HG02981 (cell line): ENCODE measurements at regions not wholly inside any gene's neighbourhood (a gene's known extent, or its start where the extent isn't known, plus 50 kb on each side); places are given as distances from the start of the nearest gene placed in this dataset.

ENCODE experiments used
- ATAC-seq: cut with Tn5 transposase; IDR thresholded peaks from one replicate; pipeline ENCODE4 v1.9.1; 2021; ENCODE audit warnings: mild to moderate bottlenecking, moderate library complexity; ENCODE audit not compliant: unreplicated experiment

- ATAC-seq = no peak
Measured at GRCh38 chr4:181582595-181582994, 660.6 kb upstream of the TENM3 start.

DNA sequence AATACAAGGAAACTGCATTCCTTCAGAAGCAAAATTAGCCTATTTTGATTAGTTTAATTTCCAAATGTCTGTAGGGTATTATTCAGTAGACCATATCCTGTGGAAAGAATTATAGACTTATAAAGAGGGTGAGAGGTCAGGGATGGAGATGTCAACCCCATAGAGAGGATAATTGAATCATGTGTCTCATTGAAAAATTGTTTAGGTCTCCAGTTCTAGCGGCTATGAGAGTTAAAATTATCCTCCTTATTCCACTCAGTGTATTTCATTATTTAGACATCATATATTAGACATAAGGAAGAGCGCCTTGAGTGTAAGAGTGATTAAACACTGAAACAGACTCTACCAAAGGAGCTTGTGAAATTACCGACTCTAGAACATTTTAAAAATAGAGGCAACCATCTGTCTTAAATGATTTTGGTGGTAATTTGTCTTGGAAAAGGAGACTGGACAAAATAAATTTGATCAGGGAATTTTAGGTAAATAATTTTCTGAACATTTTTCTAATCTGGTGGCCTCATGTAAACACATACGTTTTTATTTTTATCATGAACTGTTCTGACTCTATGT is 654.4 kb upstream of the TENM3 start:
- no peak for ATAC-seq

DNA sequence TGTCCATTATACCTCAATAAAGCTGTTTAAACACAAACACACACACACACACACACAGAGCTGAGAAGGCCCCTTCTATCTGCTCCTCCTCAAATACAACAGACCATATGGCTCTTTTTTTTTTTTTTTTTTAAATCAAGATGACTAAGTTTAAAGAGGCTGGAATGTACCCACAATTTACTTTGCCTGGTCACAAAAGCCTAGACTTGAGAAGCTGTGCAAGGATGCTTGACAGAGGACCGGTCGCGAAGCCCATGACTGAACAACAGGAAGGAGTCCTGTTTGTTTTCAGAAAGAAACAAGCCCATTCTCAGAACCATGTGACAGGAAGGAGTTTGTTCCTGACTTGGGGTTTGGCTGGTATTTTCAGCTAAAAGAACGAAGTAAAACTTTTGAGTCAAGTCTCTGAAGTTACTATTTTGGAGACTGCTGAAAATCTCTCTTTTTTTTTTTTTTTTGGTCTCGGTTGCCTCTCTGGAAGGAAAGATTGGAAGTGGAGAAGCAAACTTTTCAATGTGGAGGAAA is 650.9 kb upstream of the TENM3 start:
- ATAC-seq = no peak

GRCh38 chr4:181593703-181594102 is 649.5 kb upstream of the TENM3 start:
- ATAC-seq = no peak

GRCh38 chr4:181594188-181594587 is 649.0 kb upstream of the TENM3 start:
- no peak for ATAC-seq

GRCh38 chr4:181595716-181596115 is 647.5 kb upstream of the TENM3 start:
- no peak for ATAC-seq

- no peak for ATAC-seq
Measured at GRCh38 chr4:181597766-181598165, 645.4 kb upstream of the TENM3 start.

GRCh38 chr4:181599134-181599533 is 644.1 kb upstream of the TENM3 start:
- ATAC-seq = no peak

GRCh38 chr4:181601103-181601502 is 642.1 kb upstream of the TENM3 start:
- no peak for ATAC-seq

GRCh38 chr4:181604546-181604945 is 638.7 kb upstream of the TENM3 start:
- no peak for ATAC-seq

- no peak for ATAC-seq
Measured at GRCh38 chr4:181606300-181606699, 636.9 kb upstream of the TENM3 start.

GRCh38 chr4:181608181-181608580 is 635.0 kb upstream of the TENM3 start:
- no peak for ATAC-seq

GRCh38 chr4:181611033-181611711 is 632.0 kb upstream of the TENM3 start:
- no peak for ATAC-seq

DNA sequence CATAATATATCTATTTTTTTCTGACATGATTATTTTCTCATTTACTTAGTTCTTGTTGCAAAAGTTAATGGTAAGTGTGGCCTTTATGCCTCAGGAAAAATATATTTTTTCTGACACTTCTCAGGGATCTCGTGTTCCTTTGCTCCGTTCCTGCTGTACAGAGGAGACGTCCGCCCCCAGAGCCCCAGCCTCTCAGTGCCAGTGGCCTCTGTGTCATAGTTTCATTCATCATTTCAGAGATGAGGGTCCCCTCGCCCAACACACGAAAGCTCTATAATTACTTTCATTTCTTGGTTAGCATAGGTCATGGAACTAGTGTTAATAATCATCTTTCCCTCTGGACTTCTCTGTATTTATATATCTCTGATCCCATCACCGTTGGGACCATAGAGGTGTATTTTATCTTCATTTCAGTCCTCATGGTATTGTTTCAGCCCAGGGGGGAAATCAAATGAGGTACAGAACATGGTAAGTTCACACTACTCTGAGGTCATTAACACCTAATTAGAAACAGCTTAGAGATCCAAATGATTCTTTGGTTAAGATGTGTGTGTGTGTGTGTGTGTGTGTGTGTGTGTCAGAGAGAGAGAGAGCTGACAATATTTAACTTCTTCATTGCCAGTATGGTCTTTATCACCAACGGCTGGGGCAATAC is 631.1 kb upstream of the TENM3 start:
- ATAC-seq = no peak

DNA sequence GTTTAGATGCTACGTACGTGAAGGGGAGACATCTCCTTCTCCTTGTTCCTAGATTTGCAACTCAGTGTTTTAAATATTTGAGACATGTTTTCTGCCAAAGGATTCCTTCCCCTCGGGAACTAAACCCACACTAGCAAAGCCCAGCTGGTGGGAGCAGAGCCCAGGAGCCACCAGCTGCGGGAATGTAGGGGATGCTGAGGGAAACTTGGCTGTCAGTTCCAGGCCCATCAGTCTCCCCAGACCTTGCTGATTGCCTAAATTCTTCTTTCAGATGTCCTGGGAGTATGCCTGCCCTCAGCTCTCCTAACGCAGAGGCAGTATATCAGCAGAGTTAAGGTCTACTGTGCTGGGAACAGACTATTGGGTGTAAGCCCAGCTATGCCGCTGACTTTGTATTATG is 630.0 kb upstream of the TENM3 start:
- ATAC-seq = no peak

GRCh38 chr4:181618038-181618618 is 625.1 kb upstream of the TENM3 start:
- ATAC-seq = no peak

DNA sequence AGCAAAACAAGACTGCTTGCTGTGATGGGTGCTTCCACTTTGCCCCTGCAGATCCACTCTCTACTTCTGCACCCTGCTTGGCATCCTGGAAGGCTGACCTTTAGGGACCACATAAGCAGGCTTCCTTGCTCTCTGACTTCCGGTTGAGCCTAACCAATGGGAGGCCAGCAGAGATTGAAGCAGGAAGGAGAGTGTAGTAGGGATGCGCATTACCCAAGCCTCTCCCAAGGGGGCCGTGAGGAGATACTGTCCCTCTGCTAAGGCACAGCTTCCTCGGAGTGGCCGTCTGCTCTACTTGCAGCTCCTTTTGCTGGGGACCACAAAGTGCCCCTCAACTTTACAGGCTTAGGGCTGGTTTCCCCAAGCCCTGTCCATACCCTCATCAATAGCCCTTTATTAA is 624.3 kb upstream of the TENM3 start:
- no peak for ATAC-seq

DNA sequence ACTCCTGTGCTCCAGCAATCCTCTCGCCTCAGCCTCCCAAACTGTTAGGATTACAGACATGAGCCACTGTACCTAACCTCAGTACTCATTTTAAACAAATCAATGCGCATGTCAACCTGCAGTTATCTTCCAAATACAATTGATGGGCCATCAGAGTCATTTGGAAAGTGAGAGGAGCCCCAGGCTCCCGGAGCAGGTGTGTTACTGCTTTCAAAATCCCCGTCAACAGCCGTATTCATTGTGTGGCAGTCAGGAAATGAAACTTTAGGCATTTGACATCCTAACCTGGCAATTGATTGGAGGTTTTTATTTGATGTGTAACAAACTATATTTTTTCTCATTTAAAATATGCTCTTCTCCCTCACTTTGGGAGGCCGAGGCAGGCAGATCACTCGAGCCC is 623.6 kb upstream of the TENM3 start:
- no peak for ATAC-seq

DNA sequence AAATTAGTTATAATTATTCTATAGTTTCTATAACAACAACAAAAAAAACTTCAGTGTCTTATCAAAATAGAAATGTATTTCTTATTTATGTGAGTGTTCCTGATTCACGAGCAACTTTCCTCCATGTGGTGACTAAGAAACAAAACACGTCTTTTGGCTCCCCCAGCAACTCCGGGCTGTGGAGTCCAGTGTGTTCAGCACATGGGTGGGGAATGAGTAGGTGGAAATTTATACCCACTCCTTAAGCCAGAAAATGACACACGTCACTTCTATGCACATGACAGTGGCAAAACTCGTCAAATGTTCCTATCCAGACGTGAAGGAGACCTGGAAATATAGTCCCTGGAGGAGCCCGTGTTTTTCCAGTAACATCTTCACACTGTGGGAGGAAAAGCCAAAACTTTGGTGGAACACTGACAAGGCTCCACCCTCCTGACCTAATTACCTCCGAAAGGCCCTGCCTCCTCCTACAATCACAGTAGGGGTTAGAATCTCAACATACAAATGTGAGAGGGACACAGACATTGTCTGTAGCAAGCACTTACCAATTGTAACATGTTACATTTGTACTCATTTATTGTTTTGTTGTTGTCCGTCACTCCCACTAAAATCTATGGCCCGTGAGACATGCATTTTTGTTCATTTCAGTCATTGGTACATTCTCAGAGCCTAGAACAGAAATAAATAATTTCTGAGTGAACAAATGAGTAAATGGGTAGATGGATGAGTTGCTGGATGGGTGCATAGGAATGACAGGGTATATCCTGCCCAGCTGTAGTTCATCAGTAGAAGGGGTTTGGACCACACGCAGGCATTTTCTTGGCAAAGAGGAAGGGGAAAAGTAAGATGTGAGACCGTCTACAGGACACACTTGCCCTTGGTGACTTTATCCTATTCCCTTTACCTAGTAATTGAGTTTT is 605.8 kb upstream of the TENM3 start:
- no peak for ATAC-seq

GRCh38 chr4:181643466-181643865 is 599.7 kb upstream of the TENM3 start:
- ATAC-seq = no peak

DNA sequence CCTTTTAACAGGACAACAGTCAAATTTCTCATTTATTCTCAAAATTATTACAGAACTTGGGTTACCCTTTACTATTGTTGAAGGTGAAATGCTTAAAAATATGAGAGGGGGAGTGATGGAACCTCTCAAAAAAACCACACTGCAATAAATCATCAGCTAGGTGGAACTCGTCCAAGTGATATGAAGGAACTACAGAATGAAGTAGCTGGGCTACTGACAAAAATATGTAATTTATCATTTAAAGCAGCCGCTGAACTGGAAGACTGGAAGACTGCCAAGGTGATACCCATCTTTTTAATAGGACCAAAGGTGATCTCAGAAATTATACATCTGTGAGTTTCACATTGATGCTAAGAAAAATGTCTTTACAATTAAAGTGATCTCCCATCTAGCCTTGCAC is 597.7 kb upstream of the TENM3 start:
- ATAC-seq = no peak
